ENCODE measurements at regions not wholly inside any gene's neighbourhood (a gene's known extent, or its start where the extent isn't known, plus 50 kb on each side); places are given as distances from the start of the nearest gene placed in this dataset.

DNA sequence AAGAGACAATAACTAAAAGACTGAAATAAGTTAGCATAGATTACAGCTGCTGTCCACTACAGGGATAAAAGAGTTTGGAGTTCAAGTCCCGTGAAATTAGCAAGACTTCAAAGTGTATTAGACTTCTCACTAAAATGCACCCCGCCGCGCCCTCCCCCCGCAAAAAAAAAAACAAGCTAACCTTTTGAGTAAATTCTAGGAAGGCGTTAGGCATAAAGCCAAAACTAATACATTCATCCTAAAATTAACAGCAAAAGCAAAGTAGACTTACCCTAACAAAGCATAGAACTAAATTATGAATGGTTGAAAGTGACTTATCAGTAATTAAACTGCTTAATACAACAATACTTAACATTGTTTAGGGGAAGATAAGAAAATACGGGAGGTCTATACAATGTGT lies 581.0 kb upstream of the CHORDC1 start:
- Histone ChIP-seq H2AK5ac (ENCODE audit: low read depth, low read length) (no peak overlapping the region), H2BK120ac (ENCODE audit: low read depth, low read length) (no peak overlapping the region), H2BK5ac (ENCODE audit: low read depth, low read length, poor library complexity, severe bottlenecking) (no peak overlapping the region), H3K23ac (ENCODE audit: low read depth, low read length) (no peak overlapping the region), H3K4me2 (ENCODE audit: low read depth, low read length) (no peak overlapping the region), H3K9me3 (ENCODE audit: control insufficient read depth, insufficient read depth, low read length) (peaks cover 4% of the 10 kb centered on the region), H3K9me1 (ENCODE audit: insufficient read depth, low read length) (no peaks in the 10 kb centered on the region), H4K5ac (ENCODE audit: low read depth, low read length) (no peak overlapping the region), H2BK15ac (ENCODE audit: low read depth, low read length) (no peak overlapping the region), H3K27ac (ENCODE audit: insufficient read depth, low read length) (no peak overlapping the region), H3K36me3 (ENCODE audit: control insufficient read depth, insufficient read depth, low read length) (no peaks in the 10 kb centered on the region), H2AFZ (replicated peaks; ENCODE audit: low read length, poor library complexity) (no peak overlapping the region), H2BK20ac (ENCODE audit: low read depth, low read length) (no peak overlapping the region), H3K18ac (ENCODE audit: low read depth, low read length) (no peak overlapping the region), H4K20me1 (ENCODE audit: insufficient read depth, low read length) (no peaks in the 10 kb centered on the region), H3K9ac (ENCODE audit: low read depth, low read length) (no peak overlapping the region), H2AK9ac (replicated peaks; ENCODE audit: low read depth, low read length, poor library complexity) (no peak overlapping the region), H4K91ac (ENCODE audit: insufficient read depth, low read depth, low read length) (no peak overlapping the region), H3K14ac (replicated peaks; ENCODE audit: low read depth, low read length) (no peak overlapping the region), H3K79me1 (ENCODE audit: low read depth in 1 of 2, low read length in 2 of 2) (no peaks in the 10 kb centered on the region), H3K4me1 (ENCODE audit: control insufficient read depth, insufficient read depth, low read length) (no peaks in the 10 kb centered on the region), H3K4me3 (ENCODE audit: insufficient read depth, low read depth, low read length) (no peak overlapping the region), H3K56ac (ENCODE audit: extremely low read depth, insufficient read depth, low read length) (no peak overlapping the region), H4K8ac (ENCODE audit: low read depth in 2 of 2, low read length in 2 of 2) (no peak overlapping the region), H3K27me3 (ENCODE audit: control insufficient read depth, insufficient read depth, low read length) (no peaks in the 10 kb centered on the region), H3K4ac (ENCODE audit: low read depth, low read length) (no peak overlapping the region)
- intact Hi-C loops (cut with micrococcal nuclease), result no loop called here
- no TSS peak for BruUV-seq (replicated peaks)
- POLR2A ChIA-PET (ENCODE audit: unreplicated experiment), result no interaction called here
- CTCF ChIA-PET, result no interaction called here
- in situ Hi-C loops (cut with MboI; ENCODE audit: low sequenced_read_pairs), result no loop called here
- ATAC-seq (ENCODE audit: low read depth) (no peak), DNase-seq (no peak)
- dilution Hi-C loops (cut with HindIII; ENCODE audit: low sequenced_read_pairs, unreplicated experiment), result no loop called here
- WGBS, 2 experiments (ENCODE audit: extremely low coverage in 2 of 2, insufficient read length in 1 of 2), result no CpG with 5 or more reads among the region's 7 CpGs
- no peak for TF ChIP-seq BHLHE40 (IDR thresholded peaks at IDR 0.05; ENCODE audit: low read depth, low read length)
- no peak for TF ChIP-seq RCOR1 (IDR thresholded peaks at IDR 0.05; ENCODE audit: insufficient replicate concordance, low read length)
- TF ChIP-seq CEBPB (IDR thresholded peaks at IDR 0.05; ENCODE audit: low read depth, low read length), result no peak
- no peak for TF ChIP-seq CHD1 (IDR thresholded peaks at IDR 0.05; ENCODE audit: low read depth, low read length)
- TF ChIP-seq CTCF (conservative IDR thresholded peaks at IDR 0.05; ENCODE audit: low read depth, low read length), result no peak
- TF ChIP-seq POLR2A (IDR thresholded peaks at IDR 0.05; ENCODE audit: low read depth, low read length), result no peak
- no peak for TF ChIP-seq SMC3 (IDR thresholded peaks at IDR 0.05; ENCODE audit: low read depth, low read length)
- no peak for TF ChIP-seq ELK1 (IDR thresholded peaks at IDR 0.05; ENCODE audit: borderline replicate concordance, low read depth, low read length)
- no peak for TF ChIP-seq RAD21 (IDR thresholded peaks at IDR 0.05; ENCODE audit: low read length)
- TF ChIP-seq RFX5 (IDR thresholded peaks at IDR 0.05; ENCODE audit: low read depth, low read length), result no peak
- TF ChIP-seq MAFK (IDR thresholded peaks at IDR 0.05; ENCODE audit: low read depth, low read length), result no peak
- no peak for TF ChIP-seq MXI1 (IDR thresholded peaks at IDR 0.05; ENCODE audit: borderline replicate concordance, low read depth, low read length)
- TF ChIP-seq USF2 (IDR thresholded peaks at IDR 0.05; ENCODE audit: low read depth, low read length), result no peak
- no peak for TF ChIP-seq FOS (IDR thresholded peaks at IDR 0.05; ENCODE audit: low read depth, low read length)
- no peak for TF ChIP-seq NFE2L2 (IDR thresholded peaks at IDR 0.05; ENCODE audit: low read depth, low read length)
- no peak for TF ChIP-seq MAZ (IDR thresholded peaks at IDR 0.05; ENCODE audit: borderline replicate concordance, low read depth, low read length)

All from IMR-90 (cell line).